K562 (cell line): ENCODE measurements at regions not wholly inside any gene's neighbourhood (a gene's known extent, or its start where the extent isn't known, plus 50 kb on each side); places are given as distances from the start of the nearest gene placed in this dataset.

Experiments
- ATAC-seq: fragments of 200-7000 bp; cut with Tn5 transposase; 3 replicates; pipeline ENCODE4 v1.9.1; 2020; ENCODE audit warnings: moderate library complexity
- BruUV-seq: library from RNA; stranded (reverse); fragments of 400-500 nt; replicated peaks from 2 replicates; lab custom pipeline; 2021; lab: Mats Ljungman, UMichigan
- CTCF ChIA-PET: fragments of 300-600 bp; formaldehyde crosslinking; extraction: SDS; loops from one replicate; lab custom pipeline; 2021; ENCODE audit warnings: low intra/inter-chr PET ratio; lab: Yijun Ruan, JAX
- POLR2A ChIA-PET: fragments of 300-600, 350-650 bp; sonication (Branson Sonifier 250); formaldehyde crosslinking; extraction: SDS; loops from one replicate; lab custom pipeline; 2021; ENCODE audit warnings: antibody characterized with exemption, inconsistent platforms; lab: Yijun Ruan, JAX
- DNase-seq, 4 experiments: peaks; one replicate each; pipeline versions ENCODE4 v3.0.0 to v3.0.0-alpha.2; 2011 to 2018; ENCODE audit warnings: low spot score in 3 of 4, mixed read lengths in 3 of 4; ENCODE audit errors: extremely low read depth in 1 of 4
- FAIRE-seq: peaks from 2 replicates; lab custom pipeline; 2011; peaks lifted over from hg19 to GRCh38; lab: Jason Lieb, UNC
- H2AFZ ChIP-seq: 2 replicates; pipeline ENCODE4 v1.6.0; 2011; ENCODE audit warnings: low read depth, low read length, control low read depth, inconsistent platforms
- H3K27ac ChIP-seq: fragments of 200-600 bp; 3 replicates; pipeline ENCODE4 v1.8.0; 2011; ENCODE audit warnings: low read depth, mild to moderate bottlenecking, control low read depth, inconsistent platforms, low read length, moderate library complexity, mixed read lengths; ENCODE audit errors: extremely low read depth
- H3K27me3 ChIP-seq, 2 experiments: fragments of 300-600 bp in 1 of 2; 2 replicates in 1 of 2; 3 replicates in 1 of 2; pipeline versions ENCODE4 v1.6.0 to v1.8.0; 2011; ENCODE audit warnings: inconsistent platforms in 2 of 2, low read length in 2 of 2, mild to moderate bottlenecking in 1 of 2, mixed read lengths in 1 of 2, moderate library complexity in 1 of 2; ENCODE audit not compliant: control insufficient read depth in 2 of 2, insufficient read depth in 2 of 2
- H3K36me3 ChIP-seq: fragments of 300-600 bp; 3 replicates; pipeline ENCODE4 v1.8.0; 2011; ENCODE audit warnings: mild to moderate bottlenecking, low read length, inconsistent platforms; ENCODE audit not compliant: control insufficient read depth, insufficient read depth
- H3K4me1 ChIP-seq, 2 experiments: fragments of 200-600 bp in 1 of 2; replicated peaks in 1 of 2; 2 replicates in 1 of 2; 3 replicates in 1 of 2; pipeline versions ENCODE4 v1.5.1 to v1.8.0; 2011; ENCODE audit warnings: inconsistent platforms in 2 of 2, low read length in 2 of 2, mild to moderate bottlenecking in 1 of 2, mixed read lengths in 1 of 2, moderate library complexity in 1 of 2; ENCODE audit not compliant: control insufficient read depth in 2 of 2, insufficient read depth in 2 of 2
- H3K4me2 ChIP-seq: 2 replicates; pipeline ENCODE4 v1.6.1; 2011; ENCODE audit warnings: low read length, control low read depth, inconsistent platforms, mixed read lengths; ENCODE audit not compliant: insufficient read depth
- H3K4me3 ChIP-seq: fragments of 200-600 bp; sonication (generic), shearing (Covaris generic); 2 replicates; pipeline ENCODE4 v1.5.1; 2016; ENCODE audit warnings: control low read depth, inconsistent platforms
- H3K79me2 ChIP-seq: fragments of 200-600 bp; 3 replicates; pipeline ENCODE4 v1.8.0; 2011; ENCODE audit warnings: low read length, inconsistent platforms; ENCODE audit not compliant: control insufficient read depth, insufficient read depth
- H3K9ac ChIP-seq, 2 experiments: 2 replicates each; pipeline versions ENCODE4 v1.6.0 to v1.6.1; 2011; ENCODE audit warnings: low read depth in 2 of 2, low read length in 2 of 2, control low read depth in 1 of 2, inconsistent platforms in 1 of 2, mild to moderate bottlenecking in 1 of 2, mixed read lengths in 1 of 2; ENCODE audit not compliant: insufficient read depth in 1 of 2
- H3K9me1 ChIP-seq: one replicate; pipeline ENCODE4 v1.6.0; 2011; ENCODE audit warnings: inconsistent platforms, mild to moderate bottlenecking, low read length, moderate library complexity; ENCODE audit not compliant: control insufficient read depth, insufficient read depth
- H3K9me3 ChIP-seq: replicated peaks from 2 replicates; pipeline ENCODE4 v1.5.1; 2011; ENCODE audit warnings: low read depth, low read length, inconsistent platforms; ENCODE audit not compliant: control insufficient read depth, insufficient read depth
- H4K20me1 ChIP-seq: replicated peaks from 2 replicates; pipeline ENCODE4 v1.6.1; 2011; ENCODE audit warnings: low read length, inconsistent platforms, mixed read lengths; ENCODE audit not compliant: control insufficient read depth, insufficient read depth
- CGGBP1 ChIP-seq: fragments of 250-450 bp; sonication (Bioruptor Pico); IDR thresholded peaks from 2 replicates; pipeline ENCODE4 v1.9.0; 2021; ENCODE audit warnings: mild to moderate bottlenecking
- CLOCK ChIP-seq: fragments of 250-450 bp; sonication (Bioruptor Pico); IDR thresholded peaks from 2 replicates; pipeline ENCODE4 v1.4.0; 2020; ENCODE audit warnings: mild to moderate bottlenecking, moderate library complexity, borderline replicate concordance
- ILK ChIP-seq: fragments of 450-650 bp; IDR thresholded peaks from 2 replicates; pipeline ENCODE4 v1.6.1; 2016; ENCODE audit warnings: missing genetic modification characterization, low read depth, mild to moderate bottlenecking, missing compliant biosample characterization, moderate library complexity, borderline replicate concordance
- KAT2B ChIP-seq: IDR thresholded peaks from one replicate; pipeline ENCODE4 v1.6.1; 2012; ENCODE audit warnings: low read depth, mild to moderate bottlenecking, control low read depth, inconsistent platforms, low read length, moderate library complexity
- MECOM ChIP-seq: fragments of 250-450 bp; sonication (Bioruptor Pico); IDR thresholded peaks from 2 replicates; pipeline ENCODE4 v1.8.0; 2022; ENCODE audit warnings: inconsistent platforms
- NR2F6 ChIP-seq: fragments of 450-650 bp; formaldehyde crosslinking; IDR thresholded peaks from 2 replicates; pipeline ENCODE4 v1.4.0; 2020; ENCODE audit warnings: mild to moderate bottlenecking
- RNF2 ChIP-seq: sonication (generic); IDR thresholded peaks from 2 replicates; pipeline ENCODE4 v1.6.1; 2016
- XRCC4 ChIP-seq: IDR thresholded peaks from one replicate; pipeline ENCODE4 v1.6.1; 2011; ENCODE audit not compliant: insufficient read depth, insufficient read length; ENCODE audit errors: extremely low read depth
- ZNF212 ChIP-seq: fragments of 450-650 bp; formaldehyde crosslinking; IDR thresholded peaks from 2 replicates; pipeline ENCODE4 v1.4.0; 2020; ENCODE audit warnings: mild to moderate bottlenecking
- ZNF445 ChIP-seq: fragments of 250-450 bp; sonication (Bioruptor Pico); IDR thresholded peaks from 2 replicates; pipeline ENCODE4 v1.4.0; 2020; ENCODE audit warnings: low read depth, mild to moderate bottlenecking, moderate library complexity
- ZNF57 ChIP-seq: fragments of 450-650 bp; formaldehyde crosslinking; IDR thresholded peaks from 2 replicates; pipeline ENCODE4 v1.4.0; 2020; ENCODE audit warnings: mild to moderate bottlenecking, moderate library complexity
- WGBS: fragments of 100-300 bp; shearing (Covaris generic); methylation state at CpG from one replicate; pipeline ENCODE4 v1.1.6; 2016; ENCODE audit warnings: low coverage, mixed read lengths; ENCODE audit not compliant: insufficient coverage; ENCODE audit errors: missing lambda C conversion rate; 5-methylcytosine and 5-hydroxymethylcytosine counted together
- in situ Hi-C: fragments of 300-500 bp; cut with MboI; formaldehyde crosslinking; loops from 4 replicates; pipeline ENCODE4 v1.15.0; 2018; ENCODE audit warnings: inconsistent platforms, mixed read lengths
- intact Hi-C: fragments of 100-400 bp; cut with micrococcal nuclease; formaldehyde crosslinking; loops from 2 replicates; pipeline ENCODE4 v1.14.2; 2022

GRCh38 chr3:35392187-35392586 is 247.1 kb upstream of the ARPP21 start:
- TF ChIP-seq ZNF445 (CRISPR knock-in tag): no peak
- H3K27ac ChIP-seq: no peak overlapping the region
- in situ Hi-C loops (no loop called here), intact Hi-C loops (no loop called here)
- H3K9me3 ChIP-seq: peaks cover 3% of the 10 kb centered on the region; the same call in 1 of the 2 replicates
- H3K4me2 ChIP-seq: no peak overlapping the region
- no peaks in the 10 kb centered on the region for H3K79me2 ChIP-seq
- no peaks in the 10 kb centered on the region for H3K27me3 ChIP-seq
- 1% methylated on average over 4 of the region's 4 CpGs for WGBS
- no peak for FAIRE-seq
- no TSS peak for BruUV-seq
- H3K36me3 ChIP-seq: no peaks in the 10 kb centered on the region
- no peak for DNase-seq
- H3K9ac ChIP-seq: no peak overlapping the region
- no peaks in the 10 kb centered on the region for H4K20me1 ChIP-seq
- H3K4me1 ChIP-seq: no peaks in the 10 kb centered on the region
- no peaks in the 10 kb centered on the region for H3K9me1 ChIP-seq
- H2AFZ ChIP-seq: no peak overlapping the region
- ATAC-seq: no peak
- no peak overlapping the region for H3K4me3 ChIP-seq
- ChIA-PET POLR2A (no interaction called here), CTCF (no interaction called here)

- H4K20me1 ChIP-seq: no peaks in the 10 kb centered on the region
- H3K4me1 ChIP-seq: no peaks in the 10 kb centered on the region
- FAIRE-seq: no peak
- BruUV-seq: no TSS peak
- DNase-seq: no peak
- H3K36me3 ChIP-seq: no peaks in the 10 kb centered on the region
- POLR2A ChIA-PET: no interaction called here
- H3K27ac ChIP-seq: no peak overlapping the region
- in situ Hi-C loops (no loop called here), intact Hi-C loops (no loop called here)
- H3K4me3 ChIP-seq: no peak overlapping the region
- H3K27me3 ChIP-seq: no peaks in the 10 kb centered on the region
- no peak for ATAC-seq
- H3K9me3 ChIP-seq: 0 out of 2 replicates have a peak, but pooled peaks cover 3% of the 10 kb centered on the region
- H3K9ac ChIP-seq: no peak overlapping the region
- no peaks in the 10 kb centered on the region for H3K79me2 ChIP-seq
- CTCF ChIA-PET: no interaction called here
- no peak overlapping the region for H3K4me2 ChIP-seq
- H3K9me1 ChIP-seq: no peaks in the 10 kb centered on the region
- 4% methylated on average over 6 of the region's 6 CpGs for WGBS
- no peak overlapping the region for H2AFZ ChIP-seq
- TF ChIP-seq XRCC4 (no peak), CGGBP1 (CRISPR knock-in tag) (no peak), ZNF57 (CRISPR knock-in tag) (no peak), RNF2 (no peak), ZNF212 (CRISPR knock-in tag) (no peak), CLOCK (no peak), ILK (no peak), KAT2B (no peak), NR2F6 (CRISPR knock-in tag) (no peak), MECOM (no peak)
Measured at GRCh38 chr3:35393901-35394799, 245.2 kb upstream of the ARPP21 start.
